Endothelial cell (in vitro differentiated cells): ENCODE measurements at regions not wholly inside any gene's neighbourhood (a gene's known extent, or its start where the extent isn't known, plus 50 kb on each side); places are given as distances from the start of the nearest gene placed in this dataset.

ENCODE experiments used
- DNase-seq: peaks from one replicate; pipeline ENCODE4 v3.0.0; 2021; ENCODE audit warnings: low spot score
- H3K27ac Mint-ChIP-seq: one replicate; pipeline ENCODE4 v1.8.0; 2021; ENCODE audit warnings: mixed read lengths, inconsistent platforms; ENCODE audit not compliant: unreplicated experiment
- H3K27me3 Mint-ChIP-seq: one replicate; pipeline ENCODE4 v1.8.0; 2021; ENCODE audit warnings: mild to moderate bottlenecking, moderate library complexity, mixed read lengths, inconsistent platforms; ENCODE audit not compliant: unreplicated experiment
- H3K36me3 Mint-ChIP-seq: one replicate; pipeline ENCODE4 v1.8.0; 2021; ENCODE audit warnings: mild to moderate bottlenecking, low read depth, mixed read lengths, inconsistent platforms; ENCODE audit not compliant: unreplicated experiment
- H3K4me1 Mint-ChIP-seq: one replicate; pipeline ENCODE4 v1.8.0; 2021; ENCODE audit warnings: mild to moderate bottlenecking, mixed read lengths, inconsistent platforms; ENCODE audit not compliant: unreplicated experiment
- H3K4me3 Mint-ChIP-seq: one replicate; pipeline ENCODE4 v1.8.0; 2021; ENCODE audit warnings: mild to moderate bottlenecking, mixed read lengths, inconsistent platforms; ENCODE audit not compliant: unreplicated experiment
- H3K9me3 Mint-ChIP-seq: one replicate; pipeline ENCODE4 v1.8.0; 2021; ENCODE audit warnings: mixed read lengths, inconsistent platforms; ENCODE audit not compliant: unreplicated experiment
- CTCF ChIP-seq: fragments of 200-600 bp; sonication (generic); IDR thresholded peaks from one replicate; pipeline ENCODE4 v1.5.0; 2021; ENCODE audit warnings: antibody characterized with exemption; ENCODE audit not compliant: unreplicated experiment

GRCh38 chr10:64365663-64366062 lies 844.5 kb downstream of the REEP3 start:
- no peak overlapping the region for H3K4me3 Mint-ChIP-seq
- no peak overlapping the region for H3K27ac Mint-ChIP-seq
- H3K27me3 Mint-ChIP-seq, result no peaks in the 10 kb centered on the region
- no peaks in the 10 kb centered on the region for H3K9me3 Mint-ChIP-seq
- no peak for DNase-seq
- H3K4me1 Mint-ChIP-seq, result peaks cover 6% of the 10 kb centered on the region
- no peaks in the 10 kb centered on the region for H3K36me3 Mint-ChIP-seq
- no peak for TF ChIP-seq CTCF

- no peaks in the 10 kb centered on the region for H3K27me3 Mint-ChIP-seq
- DNase-seq, result no peak
- no peaks in the 10 kb centered on the region for H3K9me3 Mint-ChIP-seq
- H3K27ac Mint-ChIP-seq, result no peak overlapping the region
- H3K4me1 Mint-ChIP-seq, result peaks cover 6% of the 10 kb centered on the region
- TF ChIP-seq CTCF, result no peak
- no peaks in the 10 kb centered on the region for H3K36me3 Mint-ChIP-seq
- H3K4me3 Mint-ChIP-seq, result no peak overlapping the region
Observed at GRCh38 chr10:64368298-64368697, 847.1 kb downstream of the REEP3 start.

DNA sequence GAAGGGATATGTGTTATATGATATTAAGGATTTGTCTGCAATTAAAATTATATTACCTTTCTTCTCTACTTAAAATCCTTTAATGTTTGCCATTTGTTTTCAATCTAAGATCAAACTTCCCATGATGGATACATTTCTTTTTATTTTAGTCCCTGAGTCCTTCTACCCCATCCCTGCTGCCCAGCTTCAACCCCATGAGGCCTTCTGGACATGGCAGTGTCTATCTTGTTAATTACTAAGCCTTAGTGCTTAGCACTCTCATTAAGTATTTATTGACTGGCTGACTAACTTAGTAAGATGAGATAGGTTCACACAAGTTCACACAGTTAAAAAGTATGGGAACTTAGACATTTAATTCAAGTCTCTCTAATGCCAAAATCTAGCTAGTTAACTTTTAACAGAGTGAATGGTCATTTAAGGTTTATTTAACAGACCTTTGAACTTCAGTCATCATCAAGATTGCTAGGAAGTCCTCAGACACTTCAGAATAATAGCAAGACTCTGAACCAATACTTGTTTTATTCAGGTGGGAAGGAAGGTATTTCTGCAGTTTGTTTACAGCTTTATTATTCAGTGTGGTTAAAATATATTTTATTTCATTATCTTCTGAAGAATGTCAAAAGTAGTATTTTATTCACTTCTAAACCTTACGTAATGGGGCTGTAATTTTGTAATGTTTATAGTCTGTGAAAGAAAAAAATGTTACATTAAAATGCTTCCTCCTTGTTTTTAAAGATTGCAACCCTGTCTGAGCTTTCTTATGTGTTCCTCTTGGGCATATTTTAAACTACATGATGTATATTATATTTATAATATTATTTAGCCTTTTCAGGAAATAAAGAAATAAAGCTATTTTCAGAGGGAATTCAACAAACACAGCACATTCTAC lies 848.9 kb downstream of the REEP3 start:
- TF ChIP-seq CTCF, result no peak
- no peak overlapping the region for H3K4me3 Mint-ChIP-seq
- H3K27me3 Mint-ChIP-seq, result no peaks in the 10 kb centered on the region
- H3K4me1 Mint-ChIP-seq, result peaks cover 6% of the 10 kb centered on the region
- no peak overlapping the region for H3K27ac Mint-ChIP-seq
- H3K36me3 Mint-ChIP-seq, result no peaks in the 10 kb centered on the region
- no peak for DNase-seq
- no peaks in the 10 kb centered on the region for H3K9me3 Mint-ChIP-seq

DNA sequence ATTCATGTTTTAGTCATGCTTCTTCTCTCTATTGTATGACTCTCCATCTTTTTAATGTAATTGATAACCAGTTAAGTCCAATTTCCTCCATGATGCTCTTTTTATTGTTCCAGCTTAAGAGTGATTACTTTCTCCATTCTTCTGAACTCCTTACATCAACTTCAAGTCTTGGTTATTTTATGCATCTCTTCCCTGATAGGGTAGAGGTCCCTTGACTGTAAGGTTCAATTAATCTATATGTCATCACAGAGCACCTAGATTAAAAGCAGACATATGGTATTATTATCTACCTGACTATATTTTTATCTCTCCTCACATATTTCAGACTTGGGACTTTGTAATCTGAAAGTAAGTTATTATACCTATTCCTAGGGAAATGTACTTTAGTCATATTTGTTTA lies 853.1 kb downstream of the REEP3 start:
- DNase-seq, result no peak
- no peak overlapping the region for H3K27ac Mint-ChIP-seq
- no peaks in the 10 kb centered on the region for H3K9me3 Mint-ChIP-seq
- no peaks in the 10 kb centered on the region for H3K4me1 Mint-ChIP-seq
- no peaks in the 10 kb centered on the region for H3K36me3 Mint-ChIP-seq
- no peak overlapping the region for H3K4me3 Mint-ChIP-seq
- TF ChIP-seq CTCF, result no peak
- H3K27me3 Mint-ChIP-seq, result no peaks in the 10 kb centered on the region

- no peaks in the 10 kb centered on the region for H3K4me1 Mint-ChIP-seq
- DNase-seq, result no peak
- no peaks in the 10 kb centered on the region for H3K9me3 Mint-ChIP-seq
- H3K27me3 Mint-ChIP-seq, result no peaks in the 10 kb centered on the region
- no peak overlapping the region for H3K4me3 Mint-ChIP-seq
- no peak overlapping the region for H3K27ac Mint-ChIP-seq
- TF ChIP-seq CTCF, result no peak
- H3K36me3 Mint-ChIP-seq, result no peaks in the 10 kb centered on the region
Observed at GRCh38 chr10:64376167-64376566, 855.0 kb downstream of the REEP3 start.
